ENCODE measurements at regions not wholly inside any gene's neighbourhood (a gene's known extent, or its start where the extent isn't known, plus 50 kb on each side); places are given as distances from the start of the nearest gene placed in this dataset.

DNA sequence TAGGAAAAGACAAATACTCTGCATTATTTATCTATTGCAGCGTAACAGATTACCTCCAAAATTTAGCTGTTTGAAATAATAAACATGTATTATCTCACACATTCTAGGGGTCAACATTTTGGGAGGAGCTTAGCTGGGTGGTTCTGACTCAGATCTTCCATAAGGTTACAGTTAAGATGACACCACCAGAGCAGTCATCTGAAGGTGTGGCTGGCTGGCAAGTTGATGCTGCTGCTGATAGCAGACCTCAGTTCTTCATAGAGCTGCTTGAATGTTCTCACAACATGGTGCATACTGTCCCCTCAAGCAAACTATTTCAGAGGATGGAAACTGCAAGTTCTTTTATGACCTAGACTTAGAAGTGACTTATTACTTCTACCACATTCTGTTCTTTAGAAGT lies 146.3 kb upstream of the FSTL4 start:
- TF ChIP-seq GATA2 (IDR thresholded peaks at IDR 0.05; ENCODE audit: low read depth, low read length) (no peak), GATA3 (IDR thresholded peaks at IDR 0.05; ENCODE audit: low read depth, low read length) (no peak)
